Ishikawa (cell line): ENCODE measurements at regions not wholly inside any gene's neighbourhood (a gene's known extent, or its start where the extent isn't known, plus 50 kb on each side); places are given as distances from the start of the nearest gene placed in this dataset.

Experiments used
- EP300 ChIP-seq: IDR thresholded peaks from 2 replicates; pipeline ENCODE4 v1.6.1; 2012; ENCODE audit warnings: borderline replicate concordance
- FOXM1 ChIP-seq: IDR thresholded peaks from 2 replicates; pipeline ENCODE4 v1.6.1; 2012; ENCODE audit warnings: low read depth, borderline replicate concordance
- NFIC ChIP-seq: IDR thresholded peaks from 2 replicates; pipeline ENCODE4 v1.6.1; 2012
- RAD21 ChIP-seq: IDR thresholded peaks from 2 replicates; pipeline ENCODE4 v1.6.1; 2012; ENCODE audit warnings: low read depth
- TAF1 ChIP-seq: IDR thresholded peaks from 2 replicates; pipeline ENCODE4 v1.6.1; 2012; ENCODE audit warnings: low read depth, mild to moderate bottlenecking
- TCF12 ChIP-seq: IDR thresholded peaks from 2 replicates; pipeline ENCODE4 v1.6.1; 2012; ENCODE audit warnings: low read depth
- TEAD4 ChIP-seq: IDR thresholded peaks from 2 replicates; pipeline ENCODE4 v1.6.1; 2012
- YY1 ChIP-seq: IDR thresholded peaks from 2 replicates; pipeline ENCODE4 v1.6.1; 2012; ENCODE audit warnings: low read depth
- ZBTB7A ChIP-seq: IDR thresholded peaks from 2 replicates; pipeline ENCODE4 v1.6.1; 2012; ENCODE audit warnings: low read depth
- TF ChIP-seq, protein P1 (sequence below): IDR thresholded peaks from 2 replicates; pipeline ENCODE4 v1.6.1; 2012; ENCODE audit warnings: low read depth, mild to moderate bottlenecking
- TF ChIP-seq, protein P2 (sequence below): IDR thresholded peaks from 2 replicates; pipeline ENCODE4 v1.6.1; 2012

DNA sequence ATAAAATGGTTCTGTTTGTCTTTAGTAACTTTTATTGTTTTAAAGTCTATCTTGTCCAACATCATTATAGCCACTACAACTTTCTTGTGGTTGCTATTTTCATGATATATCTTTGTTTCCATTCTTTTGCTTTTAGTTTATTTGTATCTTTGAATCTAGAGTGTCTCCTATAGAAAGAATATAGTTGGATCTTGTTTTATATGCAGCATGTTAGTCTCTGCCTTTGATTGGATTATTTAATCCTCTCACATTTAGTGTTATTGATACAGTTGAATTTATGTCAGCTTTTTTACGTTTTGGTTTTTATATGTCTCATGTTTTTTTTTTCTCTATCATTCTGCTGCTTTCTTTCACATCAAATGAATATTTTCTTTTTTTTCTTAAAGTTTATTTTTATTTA is 98.1 kb downstream of the VSIG4 start:
- TF ChIP-seq, protein P1, sequence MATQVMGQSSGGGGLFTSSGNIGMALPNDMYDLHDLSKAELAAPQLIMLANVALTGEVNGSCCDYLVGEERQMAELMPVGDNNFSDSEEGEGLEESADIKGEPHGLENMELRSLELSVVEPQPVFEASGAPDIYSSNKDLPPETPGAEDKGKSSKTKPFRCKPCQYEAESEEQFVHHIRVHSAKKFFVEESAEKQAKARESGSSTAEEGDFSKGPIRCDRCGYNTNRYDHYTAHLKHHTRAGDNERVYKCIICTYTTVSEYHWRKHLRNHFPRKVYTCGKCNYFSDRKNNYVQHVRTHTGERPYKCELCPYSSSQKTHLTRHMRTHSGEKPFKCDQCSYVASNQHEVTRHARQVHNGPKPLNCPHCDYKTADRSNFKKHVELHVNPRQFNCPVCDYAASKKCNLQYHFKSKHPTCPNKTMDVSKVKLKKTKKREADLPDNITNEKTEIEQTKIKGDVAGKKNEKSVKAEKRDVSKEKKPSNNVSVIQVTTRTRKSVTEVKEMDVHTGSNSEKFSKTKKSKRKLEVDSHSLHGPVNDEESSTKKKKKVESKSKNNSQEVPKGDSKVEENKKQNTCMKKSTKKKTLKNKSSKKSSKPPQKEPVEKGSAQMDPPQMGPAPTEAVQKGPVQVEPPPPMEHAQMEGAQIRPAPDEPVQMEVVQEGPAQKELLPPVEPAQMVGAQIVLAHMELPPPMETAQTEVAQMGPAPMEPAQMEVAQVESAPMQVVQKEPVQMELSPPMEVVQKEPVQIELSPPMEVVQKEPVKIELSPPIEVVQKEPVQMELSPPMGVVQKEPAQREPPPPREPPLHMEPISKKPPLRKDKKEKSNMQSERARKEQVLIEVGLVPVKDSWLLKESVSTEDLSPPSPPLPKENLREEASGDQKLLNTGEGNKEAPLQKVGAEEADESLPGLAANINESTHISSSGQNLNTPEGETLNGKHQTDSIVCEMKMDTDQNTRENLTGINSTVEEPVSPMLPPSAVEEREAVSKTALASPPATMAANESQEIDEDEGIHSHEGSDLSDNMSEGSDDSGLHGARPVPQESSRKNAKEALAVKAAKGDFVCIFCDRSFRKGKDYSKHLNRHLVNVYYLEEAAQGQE, result no peak
- TF ChIP-seq EP300 (no peak), YY1 (no peak), NFIC (no peak), RAD21 (no peak), FOXM1 (no peak), ZBTB7A (no peak), TEAD4 (no peak), TAF1 (no peak), TCF12 (no peak)
- TF ChIP-seq, protein P2, sequence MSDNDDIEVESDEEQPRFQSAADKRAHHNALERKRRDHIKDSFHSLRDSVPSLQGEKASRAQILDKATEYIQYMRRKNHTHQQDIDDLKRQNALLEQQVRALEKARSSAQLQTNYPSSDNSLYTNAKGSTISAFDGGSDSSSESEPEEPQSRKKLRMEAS, result no peak
